Kasumi-1 (cell line): ENCODE measurements at regions not wholly inside any gene's neighbourhood (a gene's known extent, or its start where the extent isn't known, plus 50 kb on each side); places are given as distances from the start of the nearest gene placed in this dataset.

Experiments used
- DNase-seq, 2 experiments: peaks; one replicate each; lab custom pipeline; 2025; lab: John Stamatoyannopoulos, UW

GRCh38 chr2:67660015-67660602 is 263.0 kb downstream of the ETAA1 start:
- DNase-seq = no peak

DNA sequence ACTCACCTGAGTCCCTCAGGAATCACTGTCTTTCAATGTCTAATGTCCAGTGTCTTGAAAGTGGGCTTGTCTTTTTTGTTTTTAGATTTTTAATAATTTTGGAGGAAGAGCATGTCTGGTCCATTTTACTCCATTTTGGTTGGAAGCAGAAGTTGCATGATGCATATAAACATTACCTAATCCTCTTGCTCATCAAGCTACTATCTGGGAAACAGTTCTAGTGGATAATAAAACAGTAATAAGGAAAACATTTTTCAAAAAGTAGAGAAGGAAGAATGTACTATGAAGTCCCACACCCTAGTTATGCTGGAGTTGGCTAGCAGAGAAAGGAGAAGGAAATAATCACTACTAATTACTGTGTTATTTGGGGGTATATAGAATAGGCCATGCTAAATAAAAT is 263.7 kb downstream of the ETAA1 start:
- DNase-seq = no peak

GRCh38 chr2:67662222-67662621 is 265.1 kb downstream of the ETAA1 start:
- no peak for DNase-seq

DNA sequence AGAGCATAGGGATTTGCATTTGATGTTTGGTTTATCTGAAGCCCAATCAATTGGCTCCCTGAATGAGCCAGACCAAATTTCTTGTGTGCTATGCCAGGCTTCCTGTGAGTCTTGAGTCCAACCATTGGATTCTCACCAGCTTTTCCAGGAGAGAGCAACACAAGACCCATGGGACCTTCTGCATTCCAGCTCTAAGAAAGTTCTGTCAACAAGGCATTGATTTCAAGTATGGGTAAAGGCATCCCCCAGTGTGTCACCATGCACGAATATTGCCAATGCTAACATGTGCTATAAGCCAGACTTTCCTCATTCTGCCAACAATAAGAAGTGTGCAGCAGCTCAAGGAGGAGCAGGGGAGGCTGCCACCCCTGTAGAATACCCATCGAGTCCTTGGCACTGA is 266.6 kb downstream of the ETAA1 start:
- DNase-seq = no peak

GRCh38 chr2:67666386-67667053 is 269.4 kb downstream of the ETAA1 start:
- DNase-seq = no peak

GRCh38 chr2:67667054-67667908 is 270.1 kb downstream of the ETAA1 start:
- no peak for DNase-seq

- no peak for DNase-seq
Measured at GRCh38 chr2:67668538-67668937, 271.4 kb downstream of the ETAA1 start.

DNA sequence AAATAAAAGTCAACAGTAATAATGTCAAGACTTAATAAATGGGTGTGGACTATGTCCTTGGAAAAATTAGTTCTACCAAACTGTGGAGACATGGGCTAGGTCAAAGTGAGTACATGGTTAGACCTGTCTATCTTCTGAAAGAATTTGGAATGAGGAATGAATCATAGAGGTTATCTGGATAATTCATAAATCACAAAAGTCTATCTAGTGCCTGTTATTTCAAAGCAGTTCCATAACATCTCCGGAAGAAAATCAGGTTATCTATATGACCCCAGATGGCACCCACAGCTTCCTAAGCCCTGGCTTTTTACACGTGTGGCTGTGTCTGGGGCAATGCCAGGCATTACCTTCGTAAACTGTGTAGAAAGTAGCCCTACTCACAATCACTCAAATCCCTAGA is 272.0 kb downstream of the ETAA1 start:
- no peak for DNase-seq

GRCh38 chr2:67669766-67670165 is 272.6 kb downstream of the ETAA1 start:
- DNase-seq = no peak

DNA sequence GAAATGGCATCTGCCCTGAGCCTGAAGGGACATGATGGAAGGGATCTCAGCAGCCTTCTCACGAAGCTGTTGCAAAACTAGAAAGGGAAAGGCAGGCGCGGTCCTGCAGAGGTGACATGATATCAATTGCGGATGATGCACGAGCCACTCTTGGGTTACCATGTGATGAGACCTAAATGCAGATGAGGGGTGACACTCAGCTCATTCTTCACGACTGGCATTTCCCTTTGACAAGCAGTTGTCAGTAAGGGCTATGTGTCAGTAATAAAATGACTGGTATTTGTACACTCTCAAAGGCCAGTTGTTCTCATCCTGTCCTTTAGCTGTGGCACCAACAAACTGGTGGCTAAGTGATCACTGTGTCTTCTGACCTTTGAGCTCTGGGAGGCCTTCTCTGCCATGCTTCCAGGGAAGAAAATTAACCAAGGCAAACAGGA is 273.6 kb downstream of the ETAA1 start:
- DNase-seq = no peak

GRCh38 chr2:67671464-67672450 is 274.6 kb downstream of the ETAA1 start:
- no peak for DNase-seq

DNA sequence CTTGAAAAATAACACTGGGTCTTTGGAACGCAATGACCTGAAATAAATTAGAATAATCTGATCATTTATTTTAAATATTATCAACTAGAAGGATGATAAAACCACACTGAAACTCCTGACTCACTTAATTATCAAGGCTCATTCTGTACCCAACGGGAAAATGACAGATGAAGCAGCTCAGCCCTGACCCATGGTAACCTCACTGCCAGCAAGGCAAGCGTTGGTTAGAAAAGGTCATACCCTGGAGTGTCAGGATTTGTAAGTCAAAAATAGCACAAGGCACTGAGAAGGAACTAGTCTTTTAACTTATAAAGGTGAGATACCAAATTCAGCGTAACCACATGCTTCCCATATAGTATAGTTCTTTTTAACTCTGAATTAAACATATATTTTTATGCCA is 277.5 kb downstream of the ETAA1 start:
- no peak for DNase-seq

- DNase-seq = no peak
Measured at GRCh38 chr2:67684991-67685390, 287.9 kb downstream of the ETAA1 start.

DNA sequence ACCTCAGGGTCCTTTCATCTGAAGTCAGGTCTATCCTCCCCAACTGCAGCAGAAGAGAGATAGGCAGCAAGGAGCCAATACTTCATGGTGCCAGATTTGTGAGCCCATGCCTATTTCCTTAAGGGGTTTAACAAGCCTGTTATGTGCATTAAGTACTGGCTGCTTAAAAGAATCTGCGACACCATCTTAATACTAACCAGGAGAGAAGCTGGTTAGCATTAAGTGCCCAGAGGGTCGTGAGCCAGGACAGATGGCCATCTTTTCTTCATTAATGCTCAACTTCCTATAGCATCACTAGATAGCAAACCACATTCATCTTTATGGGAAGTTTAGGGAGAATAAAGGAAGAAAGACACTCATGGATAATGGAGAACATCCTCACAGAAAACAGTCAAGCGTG is 289.1 kb downstream of the ETAA1 start:
- DNase-seq = no peak

DNA sequence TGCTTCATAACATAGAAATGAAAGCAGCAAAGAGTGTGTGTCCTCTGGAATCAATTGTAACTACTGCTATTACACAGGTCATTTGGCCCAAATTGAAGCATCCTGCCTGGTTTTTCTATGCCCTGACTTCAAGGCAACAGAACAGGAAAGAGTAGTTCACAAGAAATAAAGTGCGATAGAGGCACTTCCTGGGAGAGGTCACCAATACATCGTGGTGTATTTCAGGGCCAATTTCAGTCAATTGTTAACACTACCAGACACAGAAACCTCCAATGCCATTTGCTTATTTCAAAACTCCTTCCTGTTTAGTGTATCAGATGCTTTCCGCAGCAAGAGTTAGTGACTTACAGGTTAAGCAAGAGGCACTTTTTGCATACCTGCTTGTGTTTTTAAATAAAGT is 292.1 kb downstream of the ETAA1 start:
- no peak for DNase-seq

- DNase-seq = no peak
Measured at GRCh38 chr2:67689651-67690050, 292.5 kb downstream of the ETAA1 start.

DNA sequence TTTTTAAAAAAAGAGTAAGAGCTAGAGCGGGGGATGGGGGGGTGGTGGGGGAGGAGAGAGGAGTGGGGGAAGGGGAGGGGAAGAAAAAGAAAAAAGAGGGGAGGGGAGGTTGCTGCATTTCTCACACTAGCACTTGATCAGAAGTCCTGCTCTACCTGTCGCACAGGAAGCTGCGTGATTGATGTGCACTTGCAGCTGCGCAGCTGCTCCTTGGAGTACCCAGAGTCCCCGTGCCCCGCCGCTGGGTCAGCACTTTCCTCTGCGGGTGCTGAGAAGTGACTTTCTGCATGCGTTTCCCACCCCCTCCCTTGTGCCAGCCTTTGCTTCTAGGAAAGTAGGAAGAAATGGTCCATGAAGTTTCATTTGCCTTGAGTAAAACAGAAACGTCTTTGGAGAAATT is 297.3 kb downstream of the ETAA1 start:
- no peak for DNase-seq

GRCh38 chr2:67701011-67701410 is 303.9 kb downstream of the ETAA1 start:
- no peak for DNase-seq

- DNase-seq = no peak
Measured at GRCh38 chr2:67702284-67702683, 305.2 kb downstream of the ETAA1 start.

GRCh38 chr2:67702937-67703336 is 305.8 kb downstream of the ETAA1 start:
- DNase-seq = no peak

- DNase-seq = no peak
Measured at GRCh38 chr2:67706082-67706481, 308.9 kb downstream of the ETAA1 start.

DNA sequence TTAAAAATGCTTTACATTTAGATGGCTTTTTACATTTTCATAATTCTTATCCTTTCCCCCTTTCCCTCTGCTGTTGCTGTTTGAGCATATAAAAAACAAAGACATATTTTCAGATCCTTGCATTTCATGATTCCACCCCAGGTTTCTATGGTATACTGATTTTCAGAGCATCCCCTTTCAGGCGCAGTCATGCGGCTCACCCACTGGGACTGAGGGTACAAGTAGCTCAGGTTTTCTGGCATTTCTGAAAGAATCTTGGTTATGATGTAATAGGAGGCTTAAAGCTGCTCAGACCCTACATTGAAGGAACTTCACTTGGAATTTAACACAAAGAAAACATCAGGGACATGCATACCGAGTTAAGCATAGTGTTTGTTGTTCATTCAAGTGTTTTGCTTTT is 310.8 kb downstream of the ETAA1 start:
- no peak for DNase-seq
